SU-DHL-6 (cell line): ENCODE measurements at regions not wholly inside any gene's neighbourhood (a gene's known extent, or its start where the extent isn't known, plus 50 kb on each side); places are given as distances from the start of the nearest gene placed in this dataset.

Experiments
- H2AFZ ChIP-seq: fragments of 200-600 bp; sonication (generic); 2 replicates; pipeline ENCODE4 v1.6.1; 2014; ENCODE audit warnings: low read depth, mild to moderate bottlenecking, moderate library complexity, mixed read lengths, antibody characterized with exemption, low read length; ENCODE audit not compliant: severe bottlenecking
- H3F3A ChIP-seq: fragments of 200-600 bp; shearing (Covaris generic); 2 replicates; pipeline ENCODE4 v1.6.0; 2016; ENCODE audit warnings: antibody characterized with exemption, mild to moderate bottlenecking; ENCODE audit not compliant: insufficient read depth
- H3K27ac ChIP-seq: fragments of 200-600 bp; sonication (generic); 2 replicates; pipeline ENCODE4 v1.5.1; 2016; ENCODE audit warnings: low read depth, mild to moderate bottlenecking, low read length, moderate library complexity, mixed read lengths
- H3K27me3 ChIP-seq: fragments of 200-600 bp; sonication (generic), shearing (Covaris generic); 2 replicates; pipeline ENCODE4 v1.6.0; 2014; ENCODE audit warnings: mild to moderate bottlenecking, low read length
- H3K36me3 ChIP-seq: fragments of 200-600 bp; sonication (generic); 2 replicates; pipeline ENCODE4 v1.6.1; 2014; ENCODE audit warnings: mild to moderate bottlenecking, low read length, mixed read lengths
- H3K4me2 ChIP-seq: fragments of 300-600, 200-600 bp; shearing (Covaris generic), sonication (generic); 2 replicates; pipeline ENCODE4 v1.6.0; 2014; ENCODE audit warnings: low read length, low read depth, mild to moderate bottlenecking; ENCODE audit not compliant: poor library complexity, severe bottlenecking
- H3K4me3 ChIP-seq: fragments of 200-600 bp; sonication (generic); 2 replicates; pipeline ENCODE4 v1.5.1; 2014; ENCODE audit warnings: antibody characterized with exemption, low read length, mild to moderate bottlenecking, mixed read lengths; ENCODE audit not compliant: insufficient read depth, poor library complexity, severe bottlenecking
- H3K79me2 ChIP-seq: fragments of 200-600 bp; sonication (generic); 2 replicates; pipeline ENCODE4 v1.6.1; 2014; ENCODE audit warnings: mild to moderate bottlenecking, low read length, moderate library complexity; ENCODE audit not compliant: insufficient read depth
- H3K9ac ChIP-seq: fragments of 200-600 bp; sonication (generic); 2 replicates; pipeline ENCODE4 v1.7.0; 2014; ENCODE audit warnings: mild to moderate bottlenecking, low read length
- H3K9me2 ChIP-seq: fragments of 200-600 bp; sonication (generic); replicated peaks from 2 replicates; pipeline ENCODE4 v1.6.1; 2014; ENCODE audit warnings: low read length; ENCODE audit not compliant: insufficient read depth
- H3K9me3 ChIP-seq: fragments of 200-600 bp; sonication (generic); 2 replicates; pipeline ENCODE4 v1.6.1; 2014; ENCODE audit warnings: low read length, mixed read lengths; ENCODE audit not compliant: insufficient read depth
- H4K20me1 ChIP-seq: fragments of 200-600 bp; sonication (generic); 2 replicates; pipeline ENCODE4 v1.6.1; 2014; ENCODE audit warnings: low read depth, mild to moderate bottlenecking, antibody characterized with exemption, low read length, moderate library complexity, mixed read lengths
- CTCF ChIP-seq: fragments of 200-600 bp; sonication (generic); IDR thresholded peaks from one replicate; pipeline ENCODE4 v1.5.1; 2017; ENCODE audit warnings: antibody characterized with exemption, mild to moderate bottlenecking, low read length, moderate library complexity; ENCODE audit not compliant: insufficient read depth, poor library complexity, severe bottlenecking
- EZH2phosphoT487 ChIP-seq: fragments of 200-600 bp; sonication (generic), shearing (Covaris generic); conservative IDR thresholded peaks from 2 replicates; pipeline ENCODE4 v1.6.1; 2018; ENCODE audit warnings: mild to moderate bottlenecking, antibody characterized with exemption, low read length, moderate library complexity, mixed read lengths

DNA sequence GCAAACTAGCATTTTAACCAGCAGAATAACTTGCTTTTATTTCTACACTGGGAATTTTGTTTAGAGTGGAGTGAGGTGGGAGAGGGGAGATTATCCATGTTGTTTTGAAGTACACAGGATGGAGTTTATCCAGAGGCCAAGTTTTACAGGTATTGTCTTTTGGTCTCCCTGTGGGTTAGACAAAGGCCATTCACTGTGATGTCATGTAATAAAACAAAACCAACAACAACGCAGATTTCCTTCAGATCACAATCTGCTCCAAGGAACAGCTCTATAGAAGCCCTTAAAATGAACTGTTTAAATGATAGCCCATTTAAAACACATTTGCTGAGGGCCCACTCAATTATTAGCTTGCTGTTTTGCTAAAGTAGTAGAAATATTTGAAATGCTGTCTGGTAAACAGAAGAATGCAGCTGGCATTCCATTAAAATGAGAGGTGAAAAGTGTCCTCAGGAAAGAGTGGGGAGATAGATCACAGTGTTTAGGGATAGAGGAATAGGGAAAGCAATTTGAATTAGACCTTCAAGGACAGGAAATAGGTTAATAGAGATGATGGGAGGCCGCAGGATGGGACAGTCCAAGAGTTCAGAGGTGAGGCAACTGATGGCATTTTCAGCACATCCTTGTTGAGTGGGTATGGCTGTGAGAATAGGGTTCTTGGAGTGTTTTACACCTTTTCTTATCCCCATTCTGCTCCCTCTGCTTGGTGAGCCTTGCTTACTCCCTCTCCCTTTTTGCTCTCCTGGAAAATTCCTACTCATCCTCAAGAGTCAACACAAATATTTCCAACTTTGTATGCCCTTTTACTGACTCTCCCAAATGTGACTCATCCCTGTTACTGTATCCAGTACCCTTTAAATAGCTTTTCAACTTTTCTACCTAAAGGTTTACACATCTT lies 140.1 kb upstream of the NR3C1 start:
- Histone ChIP-seq H3K9me3 (0 out of 2 replicates have a peak, but pooled peaks cover 5% of the 10 kb centered on the region), H3K27ac (no peak overlapping the region), H3K4me2 (no peak overlapping the region), H3K4me3 (no peak overlapping the region), H3K27me3 (no peaks in the 10 kb centered on the region), H2AFZ (no peak overlapping the region), H3K79me2 (no peaks in the 10 kb centered on the region), H3K36me3 (0 out of 2 replicates have a peak, but pooled peaks cover 2% of the 10 kb centered on the region), H4K20me1 (no peaks in the 10 kb centered on the region), H3K9ac (no peak overlapping the region), H3F3A (no peaks in the 10 kb centered on the region), H3K9me2 (no peaks in the 10 kb centered on the region)
- no peak for TF ChIP-seq EZH2phosphoT487
- no peak for TF ChIP-seq CTCF

GRCh38 chr5:143542798-143543144 lies 139.3 kb upstream of the NR3C1 start:
- Histone ChIP-seq H3K27ac (no peak overlapping the region), H3F3A (no peaks in the 10 kb centered on the region), H2AFZ (no peak overlapping the region), H3K9ac (no peak overlapping the region), H3K9me2 (no peaks in the 10 kb centered on the region), H3K27me3 (no peaks in the 10 kb centered on the region), H3K9me3 (0 out of 2 replicates have a peak, but pooled peaks cover 5% of the 10 kb centered on the region), H4K20me1 (no peaks in the 10 kb centered on the region), H3K4me2 (no peak overlapping the region), H3K79me2 (no peaks in the 10 kb centered on the region), H3K36me3 (0 out of 2 replicates have a peak, but pooled peaks cover 2% of the 10 kb centered on the region), H3K4me3 (no peak overlapping the region)
- TF ChIP-seq CTCF (no peak), EZH2phosphoT487 (no peak)

- H3K9me2 ChIP-seq = no peaks in the 10 kb centered on the region
These were observed 138.7 kb upstream of the NR3C1 start for GRCh38 chr5:143541943-143542797.

More at GRCh38 chr5:143541943-143542797, 138.7 kb upstream of the NR3C1 start:
- TF ChIP-seq EZH2phosphoT487 = no peak
- no peak for TF ChIP-seq CTCF
- Histone ChIP-seq H4K20me1 (no peaks in the 10 kb centered on the region), H3K4me2 (no peak overlapping the region), H3K27ac (no peak overlapping the region), H3K27me3 (no peaks in the 10 kb centered on the region), H3K36me3 (0 out of 2 replicates have a peak, but pooled peaks cover 2% of the 10 kb centered on the region), H3F3A (no peaks in the 10 kb centered on the region), H3K79me2 (no peaks in the 10 kb centered on the region), H3K9ac (no peak overlapping the region), H3K4me3 (no peak overlapping the region), H3K9me3 (0 out of 2 replicates have a peak, but pooled peaks cover 5% of the 10 kb centered on the region), H2AFZ (no peak overlapping the region)
